ENCODE measurements at regions not wholly inside any gene's neighbourhood (a gene's known extent, or its start where the extent isn't known, plus 50 kb on each side); places are given as distances from the start of the nearest gene placed in this dataset.

GRCh38 chr5:54679686-54680085, 162.1 kb downstream of the SNX18 start:
- intact Hi-C loops (cut with micrococcal nuclease) = no loop called here
- no peak overlapping the region for H3K27ac ChIP-seq (ENCODE audit: low read depth, low read length)
- H3K36me3 ChIP-seq (ENCODE audit: control insufficient read depth in 1 of 2, insufficient read depth in 2 of 2, low read length in 2 of 2) = no peaks in the 10 kb centered on the region
- peaks cover 7% of the 10 kb centered on the region; the same call in 1 of the 2 replicates for H3K27me3 ChIP-seq (ENCODE audit: insufficient read depth, low read length)
- no peaks in the 10 kb centered on the region for H3K79me2 ChIP-seq (ENCODE audit: insufficient read depth, low read length)
- H3K9me3 ChIP-seq (ENCODE audit: control insufficient read depth in 1 of 2, insufficient read depth in 1 of 2, low read depth in 1 of 2, low read length in 2 of 2) = no peaks in the 10 kb centered on the region
- ChIA-PET RAD21 (ENCODE audit: low non-redundant PET in 1 of 2, low total read pairs in 2 of 2, uncharacterized antibody in 2 of 2, unreplicated experiment in 2 of 2) (no interaction called here), POLR2A (no interaction called here), CTCF (no interaction called here)
- H3K9me2 ChIP-seq (ENCODE audit: insufficient read depth) = no peaks in the 10 kb centered on the region; the same call in 1 of the 2 replicates
- H3K4me2 ChIP-seq (ENCODE audit: low read length) = no peak overlapping the region
- DNase-seq (ENCODE audit: low read depth, low spot score) (no peak), ATAC-seq (no peak)
- BruUV-seq (replicated peaks) = no TSS peak
- H3K9ac ChIP-seq (ENCODE audit: low read length) = no peak overlapping the region
- H4K20me1 ChIP-seq (ENCODE audit: insufficient read depth) = no peaks in the 10 kb centered on the region
- no peaks in the 10 kb centered on the region for H3K4me1 ChIP-seq (ENCODE audit: control insufficient read depth in 1 of 2, insufficient read depth in 2 of 2, low read length in 2 of 2)
- H2AFZ ChIP-seq (ENCODE audit: low read depth, low read length, poor library complexity, severe bottlenecking) = no peak overlapping the region
- TF ChIP-seq EZH2 (IDR thresholded peaks at IDR 0.05) = no peak
- TF ChIP-seq ATF3 (IDR thresholded peaks at IDR 0.05) = no peak
- TF ChIP-seq POLR2A (IDR thresholded peaks at IDR 0.05; ENCODE audit: borderline replicate concordance, extremely low read depth, insufficient read depth, insufficient read length) = no peak
- no peak for TF ChIP-seq TCF7L2 (IDR thresholded peaks at IDR 0.05; ENCODE audit: borderline replicate concordance, extremely low read depth, insufficient read depth, insufficient read length)
- TF ChIP-seq POLR2AphosphoS5 (IDR thresholded peaks at IDR 0.05; ENCODE audit: low read depth, low read length) = no peak
- no peak for TF ChIP-seq CBX3 (IDR thresholded peaks at IDR 0.05; ENCODE audit: low read depth)
- TF ChIP-seq RAD21 (IDR thresholded peaks at IDR 0.05; ENCODE audit: low read depth) = no peak
- TF ChIP-seq SIN3A (IDR thresholded peaks at IDR 0.05; ENCODE audit: low read depth) = no peak
- H3K4me3 ChIP-seq (replicated peaks in 1 of 2; ENCODE audit: low read depth in 1 of 2, low read length in 2 of 2) = no peak overlapping the region

GRCh38 chr5:54678737-54679136, 161.2 kb downstream of the SNX18 start:
- BruUV-seq (replicated peaks) = no TSS peak
- Histone ChIP-seq H3K79me2 (ENCODE audit: insufficient read depth, low read length) (no peaks in the 10 kb centered on the region), H3K9me3 (ENCODE audit: control insufficient read depth in 1 of 2, insufficient read depth in 1 of 2, low read depth in 1 of 2, low read length in 2 of 2) (no peaks in the 10 kb centered on the region), H3K27me3 (ENCODE audit: insufficient read depth, low read length) (peaks cover 7% of the 10 kb centered on the region; the same call in 1 of the 2 replicates), H2AFZ (ENCODE audit: low read depth, low read length, poor library complexity, severe bottlenecking) (no peak overlapping the region), H3K27ac (ENCODE audit: low read depth, low read length) (no peak overlapping the region), H3K36me3 (ENCODE audit: control insufficient read depth in 1 of 2, insufficient read depth in 2 of 2, low read length in 2 of 2) (no peaks in the 10 kb centered on the region), H4K20me1 (ENCODE audit: insufficient read depth) (no peaks in the 10 kb centered on the region), H3K4me3 (replicated peaks in 1 of 2; ENCODE audit: low read depth in 1 of 2, low read length in 2 of 2) (no peak overlapping the region), H3K4me1 (ENCODE audit: control insufficient read depth in 1 of 2, insufficient read depth in 2 of 2, low read length in 2 of 2) (no peaks in the 10 kb centered on the region), H3K9ac (ENCODE audit: low read length) (no peak overlapping the region), H3K4me2 (ENCODE audit: low read length) (no peak overlapping the region), H3K9me2 (ENCODE audit: insufficient read depth) (no peaks in the 10 kb centered on the region; the same call in 1 of the 2 replicates)
- RAD21 ChIA-PET (ENCODE audit: low non-redundant PET in 1 of 2, low total read pairs in 2 of 2, uncharacterized antibody in 2 of 2, unreplicated experiment in 2 of 2) = no interaction called here
- ATAC-seq = no peak
- CTCF ChIA-PET = no interaction called here
- no peak for TF ChIP-seq ZNF274 (IDR thresholded peaks at IDR 0.05; ENCODE audit: low read depth, low read length)
- no peak for TF ChIP-seq RAD21 (IDR thresholded peaks at IDR 0.05; ENCODE audit: low read depth)
- no peak for DNase-seq (ENCODE audit: low read depth, low spot score)
- intact Hi-C loops (cut with micrococcal nuclease) = no loop called here
- POLR2A ChIA-PET = no interaction called here

Measured in HCT116 (cell line).